ENCODE measurements at regions not wholly inside any gene's neighbourhood (a gene's known extent, or its start where the extent isn't known, plus 50 kb on each side); places are given as distances from the start of the nearest gene placed in this dataset.

DNA sequence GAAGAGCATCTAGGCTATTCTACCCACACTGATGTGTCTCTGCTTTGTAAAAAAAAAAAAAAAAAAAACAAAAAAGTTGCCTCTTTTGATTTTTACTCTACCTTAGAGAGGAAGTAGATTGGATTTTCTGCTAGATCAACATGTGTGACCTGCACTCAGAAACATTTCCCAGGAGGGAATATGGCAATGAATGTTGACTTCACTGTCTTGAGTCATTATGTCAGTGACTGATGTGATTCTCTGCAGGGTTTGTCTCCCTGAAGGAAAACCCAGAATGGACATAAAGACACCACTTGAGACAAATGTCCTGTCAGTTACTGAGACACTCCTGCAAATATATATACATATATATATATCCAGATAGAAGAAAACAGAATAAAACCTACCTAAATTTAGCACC, 370.3 kb downstream of the BMPER start:
- no peak for DNase-seq (ENCODE audit: low spot score)

GRCh38 chr7:34277016-34277802, 371.9 kb downstream of the BMPER start:
- no peak for DNase-seq (ENCODE audit: low spot score)

GRCh38 chr7:34277803-34278199, 372.5 kb downstream of the BMPER start:
- DNase-seq (ENCODE audit: low spot score): no peak

DNA sequence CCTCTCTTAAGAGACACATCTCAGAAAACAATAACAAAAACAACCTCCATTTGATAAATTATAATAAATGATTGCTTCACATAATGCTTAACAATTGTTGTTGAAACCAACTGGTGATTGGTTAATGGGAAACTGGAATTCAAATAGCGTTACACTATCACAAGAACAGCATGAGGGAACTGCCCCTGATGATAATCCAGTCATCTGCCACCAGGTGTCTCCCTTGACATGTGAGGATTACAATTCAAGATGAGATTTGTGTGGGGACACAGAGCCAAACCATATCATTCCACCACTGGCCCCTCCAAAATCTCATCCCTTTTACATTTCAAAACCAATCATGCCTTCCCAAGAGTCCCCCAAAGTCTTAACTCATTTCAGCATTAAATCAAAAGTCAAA, 375.9 kb downstream of the BMPER start:
- no peak for DNase-seq (ENCODE audit: low spot score)

- no peak for DNase-seq (ENCODE audit: low spot score)
Measured at GRCh38 chr7:34282271-34282670, 375.7 kb upstream of the NPSR1 start.

DNA sequence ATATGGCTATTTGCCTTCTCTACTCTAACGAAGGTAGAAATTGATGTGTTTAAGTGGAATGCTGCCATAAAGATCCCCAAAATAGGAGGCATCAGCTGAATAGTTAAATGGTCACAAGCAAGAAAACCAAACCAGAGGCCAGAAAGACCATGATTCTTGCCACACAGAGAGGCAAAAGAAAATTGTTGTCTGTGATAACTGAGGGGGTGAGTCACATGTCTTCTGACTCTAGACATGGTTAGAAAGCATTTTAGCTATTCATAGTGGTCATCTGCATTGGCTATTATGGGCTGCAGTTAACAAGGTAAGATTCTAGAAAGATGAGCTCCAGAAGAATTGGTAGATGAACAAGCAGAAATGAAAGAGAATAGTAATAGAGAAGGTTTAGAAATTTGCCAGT, 361.4 kb upstream of the NPSR1 start:
- DNase-seq (ENCODE audit: low spot score): no peak

GRCh38 chr7:34298492-34299013, 359.5 kb upstream of the NPSR1 start:
- DNase-seq (ENCODE audit: low spot score): no peak

DNA sequence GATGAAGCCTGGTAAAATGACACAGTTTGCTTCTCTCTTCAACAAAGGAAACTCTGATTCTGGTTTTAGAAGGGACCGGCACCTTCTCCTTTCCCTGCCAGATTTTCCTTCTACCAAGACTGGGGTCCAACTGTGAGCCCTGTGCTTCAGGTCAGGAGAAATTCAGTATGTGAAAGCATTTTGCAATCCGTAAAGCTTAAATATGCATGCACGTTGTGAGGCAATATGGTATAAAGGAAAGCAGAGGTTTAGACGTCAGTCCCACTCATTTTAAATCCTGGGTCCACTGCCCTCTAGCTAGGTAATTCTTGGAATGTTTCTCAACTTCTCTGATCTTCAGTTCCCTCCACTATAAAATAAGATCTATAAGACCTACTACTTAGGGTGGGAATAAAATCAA, 359.0 kb upstream of the NPSR1 start:
- no peak for DNase-seq (ENCODE audit: low spot score)

GRCh38 chr7:34307540-34307939, 350.5 kb upstream of the NPSR1 start:
- DNase-seq (ENCODE audit: low spot score): no peak

- DNase-seq (ENCODE audit: low spot score): no peak
Measured at GRCh38 chr7:34308595-34308994, 349.4 kb upstream of the NPSR1 start.

- DNase-seq (ENCODE audit: low spot score): peak; percentile 98
Measured at GRCh38 chr7:34309116-34309515, 348.9 kb upstream of the NPSR1 start.

- no peak for DNase-seq (ENCODE audit: low spot score)
Measured at GRCh38 chr7:34309584-34309983, 348.4 kb upstream of the NPSR1 start.

- DNase-seq (ENCODE audit: low spot score): no peak
Measured at GRCh38 chr7:34311591-34311990, 346.4 kb upstream of the NPSR1 start.

DNA sequence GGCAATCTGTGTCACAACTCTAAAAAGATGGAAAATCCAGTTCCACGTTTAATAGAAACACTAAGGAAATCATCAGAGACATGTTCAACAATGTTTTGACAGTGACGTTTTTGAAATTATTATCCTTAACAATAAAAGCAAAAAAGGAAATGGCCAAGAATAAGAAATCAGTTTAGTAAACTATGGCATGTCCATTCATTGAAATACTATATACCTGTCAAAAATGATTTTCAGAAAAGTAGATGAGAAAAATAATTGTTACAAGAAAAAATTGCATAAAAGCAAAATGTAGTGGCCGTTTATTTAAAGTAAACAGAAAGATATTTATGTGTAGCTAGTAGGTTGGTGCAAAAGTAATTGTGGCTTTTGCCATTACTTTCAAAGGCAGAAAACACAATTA, 345.4 kb upstream of the NPSR1 start:
- no peak for DNase-seq (ENCODE audit: low spot score)

DNA sequence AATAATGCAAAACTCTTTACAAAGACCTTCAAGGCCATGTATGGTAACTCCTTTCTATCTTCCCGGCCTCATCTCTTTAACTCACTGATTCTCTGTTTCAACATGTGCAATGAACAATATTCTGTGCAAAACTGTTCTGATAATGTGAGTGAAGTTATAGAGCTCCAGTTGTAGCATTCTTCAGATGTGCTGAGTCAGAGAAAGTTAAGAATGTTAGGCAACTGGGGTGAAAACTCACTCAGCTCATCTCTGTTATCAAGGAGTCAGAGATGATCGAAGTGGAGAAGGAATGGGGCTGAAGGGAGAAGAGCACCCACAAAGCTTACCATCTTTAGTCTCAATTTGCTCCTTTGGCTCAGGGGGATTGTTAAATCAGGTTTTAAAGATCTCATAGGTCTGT, 344.7 kb upstream of the NPSR1 start:
- no peak for DNase-seq (ENCODE audit: low spot score)

- DNase-seq (ENCODE audit: low spot score): no peak
Measured at GRCh38 chr7:34315032-34315431, 343.0 kb upstream of the NPSR1 start.

DNA sequence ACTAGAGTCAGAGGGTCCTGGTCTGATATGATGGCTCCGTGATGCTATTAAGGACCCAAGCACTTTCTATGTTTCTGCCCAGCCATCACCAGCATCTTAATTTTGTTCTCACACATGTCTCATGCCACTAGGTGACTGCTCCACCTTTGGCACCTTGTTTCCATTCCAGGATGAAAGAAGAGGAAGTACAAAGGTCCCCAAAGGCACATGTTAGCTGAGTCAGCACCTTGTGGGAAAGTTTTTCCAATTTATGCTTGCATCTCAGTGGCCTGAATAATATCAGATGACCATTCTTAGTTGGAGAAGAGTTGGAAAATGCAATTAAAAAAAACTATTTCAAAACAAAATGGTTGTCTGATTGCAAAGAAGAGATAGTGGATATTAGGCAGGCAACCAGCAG, 341.0 kb upstream of the NPSR1 start:
- DNase-seq (ENCODE audit: low spot score): no peak

DNA sequence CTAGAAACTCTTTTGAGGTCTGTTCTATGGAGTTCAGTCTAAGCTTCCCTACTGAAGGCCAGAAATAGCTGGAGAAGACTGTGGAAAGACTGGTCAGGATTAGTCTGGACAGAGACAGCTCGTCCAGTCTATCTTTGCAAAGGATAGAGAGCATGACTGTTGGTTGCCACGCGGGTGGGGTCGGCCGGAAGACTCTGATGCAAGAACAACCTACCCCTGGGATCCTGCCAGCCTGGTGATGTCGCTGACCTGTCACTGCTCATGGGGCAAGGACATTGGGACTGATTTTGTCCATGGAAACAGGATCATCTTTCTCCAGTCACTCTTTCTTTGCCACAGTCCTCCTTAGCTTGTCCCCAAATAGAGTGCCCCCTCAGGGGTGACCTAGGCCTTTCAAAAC, 337.6 kb upstream of the NPSR1 start:
- no peak for DNase-seq (ENCODE audit: low spot score)

- DNase-seq (ENCODE audit: low spot score): peak; percentile 90
Measured at GRCh38 chr7:34320926-34321661, 336.9 kb upstream of the NPSR1 start.

GRCh38 chr7:34322841-34323240, 335.2 kb upstream of the NPSR1 start:
- no peak for DNase-seq (ENCODE audit: low spot score)

GRCh38 chr7:34327681-34328080, 330.3 kb upstream of the NPSR1 start:
- DNase-seq (ENCODE audit: low spot score): no peak

DNA sequence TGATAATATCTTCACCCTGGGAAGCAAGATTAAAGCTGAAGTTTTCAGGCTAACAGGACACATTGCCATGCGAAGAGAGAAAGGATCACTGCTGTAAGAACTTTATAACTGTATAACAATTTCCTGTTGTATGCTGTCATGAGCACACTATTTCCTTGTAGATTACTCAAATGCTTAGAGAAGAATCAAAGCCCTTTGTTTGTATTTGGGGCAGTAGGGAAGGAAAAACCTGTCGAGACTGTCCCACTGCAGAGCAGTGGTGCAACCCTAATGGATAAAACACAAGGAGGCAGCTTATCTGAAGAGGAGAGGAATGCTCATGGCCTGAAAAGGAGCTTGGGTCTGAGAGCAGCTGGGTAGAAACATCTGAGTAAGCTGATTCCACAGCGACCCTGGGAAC, 327.7 kb upstream of the NPSR1 start:
- no peak for DNase-seq (ENCODE audit: low spot score)

- DNase-seq (ENCODE audit: low spot score): no peak
Measured at GRCh38 chr7:34331102-34331501, 326.9 kb upstream of the NPSR1 start.
